DMS 273 treated with DMSO at 0.1 percent for 48 hours (cell line): ENCODE measurements at regions not wholly inside any gene's neighbourhood (a gene's known extent, or its start where the extent isn't known, plus 50 kb on each side); places are given as distances from the start of the nearest gene placed in this dataset.

Source experiments
- DNase-seq: peaks from one replicate; lab custom pipeline; 2025; lab: John Stamatoyannopoulos, UW

GRCh38 chr11:80155412-80156017 lies 714.7 kb upstream of the TENM4 start:
- DNase-seq, result no peak

- DNase-seq, result no peak
These were observed 705.4 kb upstream of the TENM4 start for GRCh38 chr11:80146232-80146631.

DNA sequence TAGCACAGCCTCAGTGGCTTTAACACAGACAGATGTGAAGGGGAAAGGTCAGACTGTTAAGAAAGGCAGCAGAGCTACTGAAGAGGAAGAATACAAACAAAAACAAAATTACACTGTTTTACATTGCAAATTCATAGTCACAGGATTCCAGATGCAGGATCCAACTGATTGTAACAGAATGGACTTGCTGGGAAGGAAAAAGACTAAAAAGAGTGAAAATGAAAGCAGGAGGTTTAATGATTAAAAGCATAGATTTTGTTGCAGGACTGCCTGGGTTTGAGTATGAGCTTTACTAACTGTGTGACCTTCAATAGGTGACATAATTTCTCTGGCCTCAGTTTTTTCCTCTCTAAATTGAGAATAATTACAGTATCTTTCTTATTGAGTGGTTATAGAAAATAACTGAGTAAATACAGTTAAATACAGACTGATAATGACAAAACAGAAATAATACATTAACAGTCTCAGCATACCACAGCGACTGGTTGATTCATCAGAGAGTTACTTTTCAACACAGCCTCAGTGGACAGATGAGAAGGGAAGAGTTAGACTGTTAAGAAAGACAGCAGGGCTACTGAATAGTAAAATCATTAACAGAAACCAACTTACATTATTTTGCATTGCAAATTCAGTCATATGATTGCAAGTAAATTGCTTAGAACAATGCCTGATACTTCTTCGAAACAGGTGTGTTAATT lies 704.2 kb upstream of the TENM4 start:
- no peak for DNase-seq

- no peak for DNase-seq
These were observed 696.2 kb upstream of the TENM4 start for GRCh38 chr11:80136991-80137390.

GRCh38 chr11:80129396-80129795 lies 688.6 kb upstream of the TENM4 start:
- no peak for DNase-seq

DNA sequence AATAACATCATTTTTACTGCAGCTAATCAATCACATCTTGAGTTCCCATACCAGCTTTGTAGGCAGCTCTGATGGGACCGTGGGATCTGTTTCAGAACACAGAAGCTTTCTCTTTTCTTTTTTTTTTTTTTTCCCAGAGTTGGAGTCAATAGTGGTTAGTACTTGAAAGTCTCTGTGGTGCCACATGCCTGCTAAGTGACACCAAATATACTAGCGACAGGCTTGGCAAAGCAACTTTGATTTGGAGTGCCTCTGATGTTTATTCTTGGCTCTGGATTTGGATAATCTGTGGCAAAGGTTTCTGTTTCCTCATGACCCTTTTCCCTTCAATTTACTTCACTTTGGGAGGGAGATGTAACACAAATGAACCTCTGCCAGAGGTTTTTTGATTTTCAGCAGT lies 681.4 kb upstream of the TENM4 start:
- DNase-seq, result no peak

DNA sequence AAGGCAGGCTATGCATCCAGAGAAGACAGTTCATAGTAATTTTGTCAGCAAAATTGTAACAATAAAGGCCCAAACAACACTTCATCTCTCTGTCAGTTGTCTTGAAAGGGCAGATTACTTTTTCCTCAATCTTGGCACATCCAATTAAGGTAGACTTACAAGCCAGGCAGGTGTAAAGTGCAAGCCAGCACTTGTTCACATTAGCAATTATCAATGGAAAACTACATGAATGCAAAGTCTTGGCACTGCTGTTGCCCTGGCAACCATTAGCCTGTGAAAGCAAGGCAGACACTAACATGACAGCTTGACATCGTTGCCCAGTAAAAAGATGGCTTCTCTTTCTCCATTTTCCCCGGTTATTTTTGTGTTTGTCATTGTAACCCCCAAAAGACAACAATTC lies 677.2 kb upstream of the TENM4 start:
- DNase-seq, result no peak

DNA sequence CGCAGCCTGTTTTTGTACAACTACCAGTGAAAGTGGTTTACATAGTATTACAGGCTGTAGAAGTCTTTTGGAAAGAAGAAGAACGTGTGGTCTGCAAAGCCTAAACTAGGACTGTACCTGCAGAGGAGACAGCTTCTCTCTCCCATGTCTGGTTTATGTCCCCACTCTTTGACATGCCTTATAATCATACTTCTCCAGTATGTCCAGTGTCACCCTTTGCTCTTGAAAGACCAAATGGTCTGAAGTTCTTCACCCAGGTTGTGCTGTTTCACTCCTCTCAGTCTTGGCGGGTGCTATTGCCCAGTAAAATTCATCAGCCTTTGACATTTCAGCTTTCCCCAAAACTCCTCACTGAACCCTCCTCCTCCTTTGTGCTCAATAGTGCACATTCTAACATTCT lies 676.0 kb upstream of the TENM4 start:
- DNase-seq, result no peak

DNA sequence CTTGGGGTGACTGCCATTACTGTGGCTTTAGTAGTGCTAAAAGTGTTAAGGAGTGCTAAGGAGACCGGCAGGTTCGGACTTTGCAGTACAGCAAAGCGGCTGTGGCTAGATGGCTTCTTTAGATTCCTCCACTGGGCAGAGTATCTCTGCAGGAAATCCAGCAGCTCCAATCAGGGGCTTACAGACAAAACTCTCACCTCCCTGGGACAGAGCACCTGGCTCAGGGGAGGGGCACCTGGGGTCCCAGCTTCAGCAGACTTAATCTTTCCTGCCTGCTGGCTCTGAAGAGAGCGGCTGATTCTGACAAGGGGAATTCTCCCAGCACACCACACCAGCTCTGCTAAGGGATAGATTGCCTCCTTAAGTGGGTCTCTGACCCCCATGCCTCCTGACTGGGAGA lies 668.8 kb upstream of the TENM4 start:
- no peak for DNase-seq

DNA sequence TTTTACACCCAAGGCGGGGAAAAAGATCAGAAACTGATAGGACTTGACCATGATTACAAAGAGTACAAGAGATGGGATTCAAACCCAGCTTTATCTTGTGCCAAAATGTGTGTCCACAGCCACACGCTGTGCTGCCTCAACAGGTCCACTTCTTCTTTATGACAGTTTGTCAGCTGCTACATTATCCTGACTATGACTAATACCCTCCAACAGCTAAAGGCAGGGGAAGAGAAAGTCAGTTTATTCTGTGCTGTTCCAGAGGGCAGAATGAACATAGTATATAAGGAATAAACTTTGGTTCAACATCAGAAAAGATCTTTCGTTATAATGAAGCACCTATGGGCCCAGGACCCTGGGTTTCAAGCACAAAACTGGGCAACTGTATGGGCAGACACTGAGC lies 668.2 kb upstream of the TENM4 start:
- DNase-seq, result no peak

DNA sequence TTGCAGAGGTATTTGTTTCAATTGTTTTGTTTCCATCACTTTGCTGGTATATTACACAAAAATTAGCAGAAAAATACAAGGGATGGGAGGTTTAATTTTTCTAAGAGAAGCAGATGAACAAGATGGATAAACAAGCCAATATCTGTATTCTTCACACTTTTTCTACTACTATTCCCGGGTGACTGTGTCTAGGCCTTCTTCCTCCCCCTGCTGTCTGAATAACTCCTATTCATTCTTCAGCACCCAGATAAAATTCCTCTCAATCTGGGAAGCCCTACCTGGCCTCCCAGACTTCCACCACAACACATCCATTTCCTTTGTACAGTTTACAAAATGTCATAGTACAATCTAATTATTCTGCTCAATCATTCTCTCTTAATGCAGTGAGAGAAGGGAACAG lies 666.6 kb upstream of the TENM4 start:
- DNase-seq, result no peak

DNA sequence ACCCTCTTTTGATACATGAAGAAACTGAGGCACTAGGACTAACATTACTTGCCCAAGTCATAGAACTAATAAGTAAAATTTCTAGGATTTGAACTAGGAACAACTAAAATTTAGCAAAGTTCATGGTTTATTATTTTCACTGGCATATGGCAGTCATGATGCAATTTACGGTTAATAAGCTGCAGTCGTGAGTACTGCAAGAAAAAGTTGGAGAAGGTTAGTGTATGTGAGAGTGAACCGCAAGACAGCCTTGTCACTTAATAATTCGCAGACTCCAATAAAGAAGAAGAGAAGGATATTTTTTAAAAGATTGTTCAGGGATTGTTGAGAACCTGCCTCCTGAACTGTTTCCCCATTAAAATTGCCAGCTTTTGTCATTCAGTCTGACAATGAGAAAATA lies 663.4 kb upstream of the TENM4 start:
- DNase-seq, result no peak

DNA sequence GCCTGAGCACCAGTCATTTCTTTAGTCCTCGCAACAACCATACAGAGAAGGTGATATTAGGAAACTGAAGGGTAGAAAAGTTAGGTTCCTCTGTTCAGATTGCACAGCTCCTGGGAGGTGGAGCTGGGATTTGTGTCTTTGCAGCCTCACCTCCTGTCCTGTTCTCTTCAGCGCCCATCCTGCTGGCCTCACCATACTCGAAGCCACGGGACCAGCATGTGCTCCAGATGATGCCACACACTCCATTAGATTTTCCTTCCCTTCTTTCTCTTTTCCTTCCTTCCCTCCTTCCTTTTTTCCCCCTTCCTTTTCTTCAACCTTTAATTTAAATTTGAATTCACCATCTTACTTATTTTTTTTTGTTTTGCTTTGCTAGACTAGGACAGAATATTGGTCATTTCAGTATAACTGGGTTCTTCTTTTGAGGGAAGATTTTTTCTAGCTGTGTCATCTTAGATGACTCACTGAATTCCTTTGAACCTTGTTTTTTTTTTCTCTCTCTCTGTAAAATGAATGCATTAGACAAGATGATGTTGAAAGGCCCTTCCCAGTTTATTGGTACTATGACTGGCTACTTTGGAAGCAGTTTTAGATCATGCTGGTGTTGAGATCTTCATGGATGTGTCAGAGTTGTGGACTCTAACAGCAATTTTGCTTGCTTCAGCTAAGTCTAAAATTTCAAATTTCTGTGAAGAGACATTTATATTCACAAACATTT lies 662.5 kb upstream of the TENM4 start:
- DNase-seq, result no peak

- no peak for DNase-seq
These were observed 656.3 kb upstream of the TENM4 start for GRCh38 chr11:80097146-80097545.

DNA sequence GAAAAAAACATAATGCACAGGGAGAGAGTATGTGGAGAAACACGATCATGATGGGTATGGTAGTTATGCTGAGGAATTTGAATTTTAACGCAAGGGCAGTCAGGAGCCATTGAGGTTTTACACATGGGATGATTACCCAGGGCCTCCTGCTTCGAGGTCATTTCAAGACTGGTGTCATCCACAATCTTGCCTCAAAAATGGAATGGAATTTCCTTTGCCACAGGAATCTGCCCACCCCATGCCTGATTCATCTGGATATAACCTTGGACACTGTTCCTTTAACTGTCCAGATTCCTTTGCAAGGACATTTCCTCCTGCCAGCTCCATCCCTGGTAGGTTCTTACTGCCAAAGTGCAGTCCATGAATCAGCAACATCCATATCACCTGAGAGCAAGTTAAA lies 655.9 kb upstream of the TENM4 start:
- no peak for DNase-seq

- no peak for DNase-seq
These were observed 645.7 kb upstream of the TENM4 start for GRCh38 chr11:80086496-80087055.

DNA sequence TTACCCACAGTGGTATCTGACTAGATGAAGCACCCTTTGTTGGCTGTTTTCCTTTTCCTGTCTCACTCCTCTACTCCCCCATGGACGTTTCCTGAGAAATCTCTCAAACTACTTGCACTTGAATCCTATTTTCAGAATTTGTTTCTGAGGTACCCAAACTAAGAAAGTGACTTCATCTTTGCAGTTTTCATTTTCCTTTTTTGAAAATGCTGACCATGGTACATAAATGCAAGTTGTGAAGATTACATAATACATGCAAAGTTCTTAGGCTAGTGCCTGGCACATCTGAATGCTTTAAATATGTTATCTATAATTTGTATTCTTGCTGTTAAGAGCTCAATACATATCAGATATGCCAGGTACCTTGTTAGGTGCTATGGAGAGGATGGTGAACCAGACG lies 644.7 kb upstream of the TENM4 start:
- DNase-seq, result no peak

DNA sequence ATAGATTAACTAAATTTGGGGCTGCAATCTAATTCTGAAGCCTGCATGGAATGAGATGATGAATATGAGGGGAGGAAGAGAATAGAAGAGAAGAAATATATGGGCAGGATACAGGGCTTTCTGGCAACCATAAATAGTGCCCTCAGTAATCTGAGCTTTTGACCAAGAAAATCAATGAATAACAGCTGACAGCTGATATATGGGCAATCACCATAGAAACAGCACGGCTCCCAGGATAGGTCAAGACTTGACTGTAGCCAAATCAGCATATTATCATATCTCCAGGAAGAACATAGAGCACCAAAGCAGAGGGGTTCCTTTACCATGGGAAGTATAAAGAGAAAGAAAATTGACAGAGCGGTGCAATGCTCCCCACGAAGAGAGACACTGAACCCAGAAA lies 643.8 kb upstream of the TENM4 start:
- DNase-seq, result no peak

DNA sequence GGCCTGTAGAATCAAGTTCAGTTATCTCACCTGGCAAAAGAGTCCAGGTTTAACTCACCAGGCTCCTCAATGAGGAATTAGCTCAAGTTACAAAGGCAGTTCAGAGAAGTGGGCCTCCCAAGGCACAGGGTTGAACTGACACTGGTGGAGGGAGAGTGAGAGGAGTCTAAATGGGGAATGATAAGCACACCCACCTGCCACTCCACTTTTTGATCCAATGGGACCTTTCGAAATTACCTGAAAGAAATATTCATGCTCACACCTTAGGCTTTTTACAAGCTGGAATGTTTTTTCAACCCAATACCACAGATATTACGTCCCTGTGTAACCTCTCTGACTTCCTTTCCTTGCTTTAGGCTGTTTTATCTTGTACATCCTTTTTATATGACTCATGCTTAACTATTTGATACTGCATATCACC lies 642.7 kb upstream of the TENM4 start:
- DNase-seq, result no peak

GRCh38 chr11:80082406-80082805 lies 641.6 kb upstream of the TENM4 start:
- no peak for DNase-seq

DNA sequence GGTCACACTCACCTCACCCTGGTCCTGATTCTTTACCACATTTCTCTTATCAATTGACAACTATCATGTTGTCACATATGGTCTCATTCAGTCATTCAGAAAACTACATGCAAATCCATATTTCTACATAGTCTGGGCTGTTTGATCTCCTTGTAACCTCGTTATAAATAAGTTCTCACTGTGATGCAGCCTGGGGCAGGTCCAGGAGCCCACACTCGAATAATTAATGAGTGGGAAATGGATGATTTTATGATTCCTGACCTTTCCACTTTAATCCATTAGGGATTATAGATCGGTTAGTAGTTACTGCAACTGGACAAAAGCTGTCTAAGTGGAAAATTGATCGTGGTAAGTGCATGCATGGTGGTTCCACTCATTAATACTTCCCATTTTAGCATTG lies 636.3 kb upstream of the TENM4 start:
- no peak for DNase-seq

- DNase-seq, result no peak
These were observed 634.0 kb upstream of the TENM4 start for GRCh38 chr11:80074837-80075236.

DNA sequence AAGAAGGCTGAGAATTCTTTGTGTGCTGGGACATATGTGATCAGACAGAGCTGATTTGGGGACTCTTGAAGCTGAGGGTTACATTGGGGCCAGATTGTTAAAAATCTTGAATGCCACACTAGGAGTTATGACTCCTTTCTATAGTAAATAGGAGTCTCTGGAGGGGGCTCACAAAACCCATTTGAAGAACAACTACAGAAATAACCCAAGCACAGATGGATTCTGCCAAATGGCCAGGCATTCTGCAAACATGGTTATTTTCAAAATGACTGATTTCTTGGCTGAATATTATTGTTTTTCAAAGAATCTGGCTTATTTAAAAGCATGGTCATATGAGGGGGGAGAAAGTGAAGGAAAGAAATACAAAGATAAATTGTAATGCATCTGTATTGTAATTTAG lies 625.5 kb upstream of the TENM4 start:
- no peak for DNase-seq
